HG03354 (cell line): ENCODE measurements at regions not wholly inside any gene's neighbourhood (a gene's known extent, or its start where the extent isn't known, plus 50 kb on each side); places are given as distances from the start of the nearest gene placed in this dataset.

Experiments used
- ATAC-seq: cut with Tn5 transposase; IDR thresholded peaks from one replicate; pipeline ENCODE4 v1.9.1; 2021; ENCODE audit warnings: mild to moderate bottlenecking; ENCODE audit not compliant: unreplicated experiment, poor library complexity, severe bottlenecking

GRCh38 chr21:38646213-38646837, 148.0 kb upstream of the ERG start:
- no peak for ATAC-seq

- ATAC-seq, result no peak
Measured at GRCh38 chr21:38649120-38649519, 150.8 kb upstream of the ERG start.

DNA sequence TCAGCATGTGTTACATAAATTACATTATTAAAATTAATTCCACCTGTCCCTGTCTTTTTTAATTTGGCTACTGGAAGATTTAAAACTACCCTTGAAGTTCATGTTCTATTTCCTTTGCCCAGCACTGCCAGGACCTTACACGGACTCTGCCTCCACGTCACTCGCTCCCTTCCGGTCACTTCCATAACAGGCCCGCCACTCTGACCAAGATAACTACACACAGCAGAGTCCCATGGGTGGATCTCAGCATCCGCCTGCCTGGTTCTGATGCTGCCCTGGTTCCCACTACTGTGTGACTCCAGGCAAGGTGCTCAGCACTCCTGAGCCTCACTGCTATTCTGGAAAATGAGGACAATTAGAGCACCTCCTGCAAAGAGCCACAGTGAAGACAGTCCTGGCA, 153.3 kb upstream of the ERG start:
- no peak for ATAC-seq

DNA sequence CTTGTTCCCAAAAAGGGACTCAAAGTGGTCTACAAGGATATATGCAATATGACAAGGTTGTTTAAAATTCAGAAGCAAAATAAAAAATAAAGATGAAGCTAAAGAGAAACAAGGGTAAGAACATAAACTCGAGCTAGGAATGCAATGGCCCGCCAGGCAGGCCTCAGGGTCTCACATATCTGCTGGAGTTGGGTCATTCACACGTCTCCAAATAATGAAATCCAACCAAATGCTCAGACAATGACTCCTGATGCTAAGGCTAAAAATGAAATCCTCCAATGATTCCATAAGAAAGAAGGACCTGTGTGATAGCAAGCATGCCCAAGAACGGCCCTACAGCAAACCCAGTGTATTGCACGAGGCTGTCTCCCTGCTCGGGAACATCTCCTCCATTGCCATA, 153.3 kb upstream of the ETS2 start:
- ATAC-seq, result no peak

GRCh38 chr21:38654580-38654979, 151.1 kb upstream of the ETS2 start:
- ATAC-seq, result no peak

- ATAC-seq, result no peak
Measured at GRCh38 chr21:38658511-38658910, 147.2 kb upstream of the ETS2 start.

DNA sequence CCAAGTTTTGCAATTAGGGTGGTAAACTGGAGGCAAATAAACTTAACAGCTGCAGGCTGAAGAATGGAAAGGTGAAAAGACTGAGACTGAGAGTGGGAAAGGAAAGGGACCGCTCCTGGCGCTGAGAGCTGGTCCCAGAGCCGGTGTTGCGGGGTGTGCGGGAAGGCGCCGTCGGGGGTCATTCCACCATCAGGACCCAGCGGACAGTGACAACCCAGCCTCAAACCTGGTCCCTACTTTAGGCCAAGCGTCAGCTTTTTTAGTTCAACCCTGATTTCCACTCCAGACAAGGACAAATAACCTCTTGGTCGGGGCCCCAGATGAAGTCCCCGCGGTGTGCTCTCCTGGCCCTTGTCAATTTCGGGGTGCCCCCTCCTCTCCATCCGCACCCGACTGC, 145.8 kb upstream of the ETS2 start:
- ATAC-seq, result no peak

DNA sequence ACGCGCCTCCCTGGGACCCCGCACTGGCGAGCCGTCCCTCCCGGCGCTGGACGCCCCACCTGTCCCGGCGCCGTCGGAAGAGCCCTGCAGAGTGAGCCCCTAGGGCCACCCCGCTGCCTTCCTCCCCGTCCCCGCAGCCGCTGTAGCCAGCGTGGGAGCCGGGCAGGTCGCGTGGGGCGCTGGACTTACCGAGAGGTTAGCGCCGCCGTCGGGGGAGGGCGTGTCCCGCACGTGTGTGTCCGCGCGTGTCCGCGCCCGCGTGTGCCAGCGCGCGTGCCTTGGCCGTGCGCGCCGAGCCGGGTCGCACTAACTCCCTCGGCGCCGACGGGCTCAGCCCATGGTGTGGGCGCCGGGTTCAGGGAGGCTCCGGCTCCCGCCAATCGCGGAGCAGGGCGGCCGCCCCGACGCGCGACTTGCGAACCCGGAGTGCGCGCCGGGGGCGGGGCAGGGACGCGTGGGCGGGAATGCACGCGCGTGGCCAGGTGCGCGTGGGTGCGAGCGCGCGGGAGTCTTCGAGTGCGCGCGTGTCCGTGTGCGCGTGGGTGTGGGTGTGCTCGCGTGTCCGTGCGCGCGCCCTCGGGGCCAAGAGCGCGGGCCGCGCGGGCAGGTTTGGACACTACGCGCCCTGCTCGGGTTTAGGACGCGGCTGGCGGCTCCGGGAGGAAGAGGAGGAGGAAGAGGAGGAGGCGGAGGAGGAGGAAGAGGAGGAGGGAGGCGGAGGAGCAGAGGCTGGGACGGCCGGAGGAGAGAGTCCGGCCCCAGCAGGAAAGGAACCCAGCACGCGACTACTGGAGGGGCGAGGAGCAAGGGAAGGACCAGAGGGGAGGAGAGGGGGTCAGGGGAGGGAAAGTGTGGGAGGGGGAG, 145.2 kb upstream of the ETS2 start:
- ATAC-seq, result no peak

- no peak for ATAC-seq
Measured at GRCh38 chr21:38661197-38661871, 144.4 kb upstream of the ETS2 start.

GRCh38 chr21:38661889-38662568, 143.7 kb upstream of the ETS2 start:
- ATAC-seq, result no peak

GRCh38 chr21:38663282-38663681, 142.4 kb upstream of the ETS2 start:
- no peak for ATAC-seq

GRCh38 chr21:38664315-38664714, 141.4 kb upstream of the ETS2 start:
- no peak for ATAC-seq

GRCh38 chr21:38664841-38665240, 140.9 kb upstream of the ETS2 start:
- ATAC-seq, result no peak

DNA sequence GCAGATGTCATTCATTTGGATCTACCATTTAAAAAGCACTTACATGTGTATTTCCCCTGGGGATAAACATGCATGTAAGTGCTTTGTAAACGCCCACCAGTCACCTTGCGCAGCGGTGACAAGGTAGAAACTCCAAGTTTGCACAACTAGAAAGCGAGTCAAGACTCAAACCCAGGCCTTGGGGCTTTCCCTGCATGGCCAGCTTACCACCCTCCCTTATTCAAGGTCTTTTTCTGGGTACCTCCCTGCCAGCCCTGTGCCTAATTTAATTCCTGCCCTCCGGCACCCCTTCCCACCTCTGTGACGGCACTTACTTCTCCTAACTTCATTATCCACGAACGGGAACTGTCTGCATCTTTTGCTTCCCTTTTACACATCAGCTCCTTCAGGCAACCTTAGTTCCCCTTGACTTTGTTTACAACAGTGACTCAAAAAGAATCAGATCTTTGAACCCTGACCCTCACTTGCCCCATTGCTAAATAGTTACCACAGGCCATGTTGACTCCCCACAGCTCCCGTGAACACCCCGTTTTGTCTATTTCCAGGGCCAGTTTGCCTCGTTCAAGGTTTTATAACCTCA, 138.3 kb upstream of the ETS2 start:
- no peak for ATAC-seq

DNA sequence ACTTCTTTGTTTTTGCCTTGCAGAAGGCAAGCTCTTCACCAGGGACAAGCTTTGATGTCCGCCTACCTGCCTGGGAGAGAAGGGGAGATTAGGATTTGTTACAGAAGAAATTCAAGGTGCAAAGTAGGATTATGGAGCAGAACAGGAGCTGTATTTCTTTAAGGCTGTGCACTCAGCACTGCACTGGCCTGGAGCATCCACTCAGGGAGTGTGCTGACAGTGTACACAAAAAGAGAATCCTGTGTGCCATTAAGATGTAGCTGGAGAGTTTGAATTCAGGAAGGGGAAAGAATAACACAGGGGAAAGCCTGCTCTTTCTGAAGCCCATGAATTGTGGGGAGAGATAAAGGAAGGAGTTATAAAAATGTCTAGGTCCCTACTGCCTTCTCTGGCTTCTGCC, 137.7 kb upstream of the ETS2 start:
- ATAC-seq, result no peak

DNA sequence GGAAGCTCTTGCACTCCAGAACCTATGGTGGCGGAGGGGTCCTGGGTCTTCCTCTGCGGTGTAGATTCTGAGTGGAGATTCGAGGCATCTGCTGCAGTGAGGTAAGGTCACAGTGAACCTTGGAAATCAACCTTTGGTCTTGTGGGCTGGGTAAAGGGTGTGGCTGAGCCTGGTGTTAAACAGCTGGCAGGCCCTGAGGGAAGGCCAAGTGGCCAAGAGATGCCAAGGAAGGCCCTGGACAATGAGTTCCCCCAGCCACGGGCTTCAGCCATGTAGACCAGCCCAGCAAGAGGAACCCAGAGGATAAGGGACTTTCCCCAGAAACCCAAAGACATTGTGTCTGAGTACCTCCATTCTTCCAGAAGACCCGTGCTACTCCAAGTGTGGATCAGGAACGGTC, 137.2 kb upstream of the ETS2 start:
- ATAC-seq, result no peak

- no peak for ATAC-seq
Measured at GRCh38 chr21:38669186-38669585, 136.5 kb upstream of the ETS2 start.

DNA sequence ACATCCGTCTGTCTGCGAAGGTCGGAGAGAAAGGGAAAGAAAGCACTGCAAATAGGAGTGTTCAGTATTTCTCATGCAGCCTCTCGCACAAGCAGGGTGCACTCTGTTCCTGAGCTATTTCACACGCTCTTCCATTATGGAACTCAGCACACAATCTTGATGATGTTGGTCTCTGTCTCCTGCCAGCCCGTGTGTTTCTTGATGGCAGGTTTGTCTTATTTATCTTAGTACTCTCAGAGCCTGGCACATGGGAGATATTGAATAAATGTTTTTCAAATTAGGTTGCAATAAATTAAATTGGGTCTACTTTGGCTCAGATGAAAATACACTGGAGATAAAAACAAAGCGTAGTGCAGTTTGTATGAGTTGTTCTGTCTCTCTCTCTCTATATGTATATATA, 134.9 kb upstream of the ETS2 start:
- ATAC-seq, result no peak

GRCh38 chr21:38671773-38672172, 134.0 kb upstream of the ETS2 start:
- ATAC-seq, result no peak

DNA sequence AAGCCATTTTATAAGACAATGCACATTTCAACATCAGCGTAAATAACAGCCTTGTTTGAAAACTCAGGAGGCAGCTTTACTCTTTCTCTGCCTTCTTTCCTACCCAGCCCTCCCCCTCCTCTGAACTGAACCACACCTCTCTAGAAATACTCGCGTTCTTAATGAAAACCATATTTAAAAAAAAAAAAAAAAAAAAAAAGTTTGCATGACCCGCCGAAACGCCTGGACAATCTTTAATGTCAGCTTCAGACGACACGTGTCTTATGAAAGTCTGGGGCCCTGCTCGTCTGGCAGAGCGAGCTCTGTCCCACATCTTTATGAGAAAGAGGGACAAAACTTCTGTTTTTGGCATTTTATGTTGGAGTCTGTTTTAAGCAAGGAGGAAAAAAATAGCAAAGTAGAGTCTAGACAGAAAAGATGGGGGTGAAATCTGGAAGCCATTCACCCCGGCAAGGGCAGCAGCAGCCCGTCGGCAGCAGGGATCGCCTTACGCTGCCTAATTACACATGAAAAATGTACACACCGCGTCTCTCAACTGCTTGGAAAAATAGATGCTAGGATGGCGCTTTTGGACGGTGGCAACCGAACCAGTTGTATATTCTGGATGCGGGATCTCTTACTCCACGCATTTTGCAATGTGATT, 130.4 kb upstream of the ETS2 start:
- no peak for ATAC-seq
